MCF 10A (cell line): ENCODE measurements at regions not wholly inside any gene's neighbourhood (a gene's known extent, or its start where the extent isn't known, plus 50 kb on each side); places are given as distances from the start of the nearest gene placed in this dataset.
"Not testable (repeated sequence)": the region's sequence is repeated elsewhere in the genome, so short reads cannot be mapped to it uniquely, and the experiment has no call there.

Source experiments
- BruUV-seq: library from RNA; stranded (reverse); fragments of 400-500 nt; replicated peaks from 2 replicates; lab custom pipeline; 2021; lab: Mats Ljungman, UMichigan
- CTCF ChIA-PET: fragments of 300-600 bp; sonication (Branson Sonifier 250); formaldehyde crosslinking; extraction: SDS; loops from one replicate; lab custom pipeline; 2021; ENCODE audit warnings: antibody characterized with exemption, inconsistent platforms; lab: Yijun Ruan, JAX
- POLR2A ChIA-PET: fragments of 300-600, 350-650 bp; sonication (Branson Sonifier 250); formaldehyde crosslinking; extraction: SDS; loops from one replicate; lab custom pipeline; 2020; ENCODE audit warnings: antibody characterized with exemption, inconsistent platforms; lab: Yijun Ruan, JAX
- DNase-seq: peaks from one replicate; pipeline ENCODE4 v3.0.0-alpha.2; 2018; ENCODE audit not compliant: unreplicated experiment
- H3K27ac Mint-ChIP-seq: one replicate; pipeline ENCODE4 v1.8.0; 2022; ENCODE audit warnings: mild to moderate bottlenecking, low read depth, mixed read lengths; ENCODE audit not compliant: unreplicated experiment
- H3K27me3 Mint-ChIP-seq: one replicate; pipeline ENCODE4 v1.8.0; 2022; ENCODE audit warnings: mixed read lengths; ENCODE audit not compliant: insufficient read depth, unreplicated experiment
- H3K36me3 Mint-ChIP-seq: one replicate; pipeline ENCODE4 v1.8.0; 2022; ENCODE audit warnings: mild to moderate bottlenecking, moderate library complexity, mixed read lengths; ENCODE audit not compliant: insufficient read depth, unreplicated experiment
- H3K4me1 Mint-ChIP-seq: one replicate; pipeline ENCODE4 v1.8.0; 2022; ENCODE audit warnings: mixed read lengths; ENCODE audit not compliant: insufficient read depth, unreplicated experiment
- H3K4me3 Mint-ChIP-seq: one replicate; pipeline ENCODE4 v1.8.0; 2022; ENCODE audit warnings: mild to moderate bottlenecking, moderate library complexity, mixed read lengths; ENCODE audit not compliant: unreplicated experiment
- H3K9me3 Mint-ChIP-seq: one replicate; pipeline ENCODE4 v1.8.0; 2022; ENCODE audit warnings: mixed read lengths; ENCODE audit not compliant: unreplicated experiment
- intact Hi-C: fragments of 100-400 bp; cut with micrococcal nuclease; formaldehyde crosslinking; loops from 2 replicates; pipeline ENCODE4 v1.14.1; 2022
- TF ChIP-seq, protein P1 (sequence below): fragments of 200-600 bp; IDR thresholded peaks from one replicate; pipeline ENCODE4 v1.8.0; 2022; ENCODE audit warnings: antibody characterized with exemption, mild to moderate bottlenecking; ENCODE audit not compliant: unreplicated experiment

GRCh38 chr13:86907156-86907555 is 764.0 kb upstream of the SLITRK5 start:
- no TSS peak for BruUV-seq
- TF ChIP-seq, protein P1, sequence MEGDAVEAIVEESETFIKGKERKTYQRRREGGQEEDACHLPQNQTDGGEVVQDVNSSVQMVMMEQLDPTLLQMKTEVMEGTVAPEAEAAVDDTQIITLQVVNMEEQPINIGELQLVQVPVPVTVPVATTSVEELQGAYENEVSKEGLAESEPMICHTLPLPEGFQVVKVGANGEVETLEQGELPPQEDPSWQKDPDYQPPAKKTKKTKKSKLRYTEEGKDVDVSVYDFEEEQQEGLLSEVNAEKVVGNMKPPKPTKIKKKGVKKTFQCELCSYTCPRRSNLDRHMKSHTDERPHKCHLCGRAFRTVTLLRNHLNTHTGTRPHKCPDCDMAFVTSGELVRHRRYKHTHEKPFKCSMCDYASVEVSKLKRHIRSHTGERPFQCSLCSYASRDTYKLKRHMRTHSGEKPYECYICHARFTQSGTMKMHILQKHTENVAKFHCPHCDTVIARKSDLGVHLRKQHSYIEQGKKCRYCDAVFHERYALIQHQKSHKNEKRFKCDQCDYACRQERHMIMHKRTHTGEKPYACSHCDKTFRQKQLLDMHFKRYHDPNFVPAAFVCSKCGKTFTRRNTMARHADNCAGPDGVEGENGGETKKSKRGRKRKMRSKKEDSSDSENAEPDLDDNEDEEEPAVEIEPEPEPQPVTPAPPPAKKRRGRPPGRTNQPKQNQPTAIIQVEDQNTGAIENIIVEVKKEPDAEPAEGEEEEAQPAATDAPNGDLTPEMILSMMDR = no peak
- Mint-ChIP-seq H3K9me3 (no peaks in the 10 kb centered on the region), H3K27me3 (no peaks in the 10 kb centered on the region), H3K27ac (no peak overlapping the region), H3K4me3 (no peak overlapping the region), H3K4me1 (peaks cover 5% of the 10 kb centered on the region), H3K36me3 (no peaks in the 10 kb centered on the region)
- DNase-seq = no peak
- POLR2A ChIA-PET = no interaction called here
- CTCF ChIA-PET = interaction anchor here (0.7 kb wide), 1 partner anchor 295 kb away, joined by 4 read pairs; no protein-coding TSS in a partner anchor
- intact Hi-C loops = no loop called here

DNA sequence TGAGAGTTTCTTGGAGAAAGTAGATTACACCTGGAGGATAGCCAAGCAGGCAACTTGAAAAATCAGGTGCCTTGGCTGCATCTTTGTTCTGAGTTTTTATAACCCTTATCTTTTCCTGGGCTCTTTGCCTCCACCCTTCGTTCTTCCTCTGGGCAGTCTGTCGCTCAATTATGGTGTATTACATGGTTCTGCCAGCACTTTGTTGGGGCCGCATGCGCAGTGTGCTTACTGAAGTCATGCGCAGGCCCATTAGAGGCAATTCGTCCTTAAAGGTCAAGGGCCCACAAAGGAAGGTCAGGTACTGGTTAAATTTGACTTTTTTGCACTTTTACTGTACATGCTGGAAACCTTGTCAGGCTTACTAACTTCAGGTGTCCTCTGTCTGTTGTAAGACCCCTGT is 761.9 kb upstream of the SLITRK5 start:
- Mint-ChIP-seq H3K36me3 (no peaks in the 10 kb centered on the region), H3K27me3 (no peaks in the 10 kb centered on the region), H3K4me1 (peaks cover 5% of the 10 kb centered on the region), H3K27ac (no peak overlapping the region), H3K4me3 (no peak overlapping the region), H3K9me3 (no peaks in the 10 kb centered on the region)
- DNase-seq = no peak
- CTCF ChIA-PET = interaction anchor here (0.5 kb wide), 1 partner anchor 15 kb away, joined by 3 read pairs; no protein-coding TSS in a partner anchor
- POLR2A ChIA-PET = no interaction called here
- intact Hi-C loops = no loop called here
- no TSS peak for BruUV-seq
- TF ChIP-seq, protein P1 = no peak

- CTCF ChIA-PET = no interaction called here
Measured at GRCh38 chr13:86914757-86915156, 756.4 kb upstream of the SLITRK5 start.

GRCh38 chr13:86917438-86917837 is 753.7 kb upstream of the SLITRK5 start:
- intact Hi-C loops, POLR2A ChIA-PET, H3K4me3 Mint-ChIP-seq, H3K36me3 Mint-ChIP-seq, DNase-seq, H3K9me3 Mint-ChIP-seq, H3K27me3 Mint-ChIP-seq, BruUV-seq, CTCF ChIA-PET, H3K4me1 Mint-ChIP-seq, H3K27ac Mint-ChIP-seq: not testable (repeated sequence)

More at GRCh38 chr13:86914757-86915156, 756.4 kb upstream of the SLITRK5 start:
- no peak for DNase-seq
- Mint-ChIP-seq H3K27ac (no peak overlapping the region), H3K36me3 (no peaks in the 10 kb centered on the region), H3K4me1 (peaks cover 3% of the 10 kb centered on the region), H3K27me3 (no peaks in the 10 kb centered on the region), H3K9me3 (peaks cover 7% of the 10 kb centered on the region), H3K4me3 (no peak overlapping the region)
- BruUV-seq = no TSS peak
- POLR2A ChIA-PET = no interaction called here
- TF ChIP-seq, protein P1 = no peak
- intact Hi-C loops = no loop called here

- no TSS peak for BruUV-seq
- H3K27ac Mint-ChIP-seq = no peak overlapping the region
- intact Hi-C loops = no loop called here
- peaks cover 7% of the 10 kb centered on the region for H3K9me3 Mint-ChIP-seq
- TF ChIP-seq, protein P1 = no peak
- H3K27me3 Mint-ChIP-seq = no peaks in the 10 kb centered on the region
- ChIA-PET POLR2A (no interaction called here), CTCF (no interaction called here)
- peaks cover 9% of the 10 kb centered on the region for H3K4me1 Mint-ChIP-seq
- H3K36me3 Mint-ChIP-seq = peaks cover 6% of the 10 kb centered on the region
- H3K4me3 Mint-ChIP-seq = no peak overlapping the region
- DNase-seq = no peak
Measured at GRCh38 chr13:86918682-86919081, 752.5 kb upstream of the SLITRK5 start.
